ENCODE measurements at regions not wholly inside any gene's neighbourhood (a gene's known extent, or its start where the extent isn't known, plus 50 kb on each side); places are given as distances from the start of the nearest gene placed in this dataset.

- Histone ChIP-seq H3K27me3 (ENCODE audit: control insufficient read depth in 1 of 2, insufficient read depth in 2 of 2, low read length in 2 of 2) (no peaks in the 10 kb centered on the region), H3K9ac (ENCODE audit: low read depth in 1 of 2, low read length in 2 of 2) (no peak overlapping the region), H3K4me3 (ENCODE audit: low read depth in 1 of 2, low read length in 2 of 2) (no peak overlapping the region), H3K9me3 (ENCODE audit: control insufficient read depth in 1 of 2, low read length in 2 of 2) (no peaks in the 10 kb centered on the region), H3K4me1 (ENCODE audit: control insufficient read depth in 1 of 2, insufficient read depth in 2 of 2, low read length in 2 of 2) (no peaks in the 10 kb centered on the region), H3K36me3 (ENCODE audit: control insufficient read depth in 1 of 2, insufficient read depth in 2 of 2, low read length in 2 of 2) (no peaks in the 10 kb centered on the region), H3K27ac (ENCODE audit: low read depth, low read length) (no peak overlapping the region)
Observed at GRCh38 chr10:21311426-21311825, 214.1 kb downstream of the SKIDA1 start.

- Histone ChIP-seq H3K4me3 (ENCODE audit: low read depth in 1 of 2, low read length in 2 of 2) (no peak overlapping the region), H3K27me3 (ENCODE audit: control insufficient read depth in 1 of 2, insufficient read depth in 2 of 2, low read length in 2 of 2) (no peaks in the 10 kb centered on the region), H3K4me1 (ENCODE audit: control insufficient read depth in 1 of 2, insufficient read depth in 2 of 2, low read length in 2 of 2) (no peaks in the 10 kb centered on the region), H3K27ac (ENCODE audit: low read depth, low read length) (no peak overlapping the region), H3K36me3 (ENCODE audit: control insufficient read depth in 1 of 2, insufficient read depth in 2 of 2, low read length in 2 of 2) (no peaks in the 10 kb centered on the region), H3K9me3 (ENCODE audit: control insufficient read depth in 1 of 2, low read length in 2 of 2) (no peaks in the 10 kb centered on the region), H3K9ac (ENCODE audit: low read depth in 1 of 2, low read length in 2 of 2) (no peak overlapping the region)
Observed at GRCh38 chr10:21309427-21309826, 216.1 kb downstream of the SKIDA1 start.

- H3K27me3 ChIP-seq (ENCODE audit: control insufficient read depth in 1 of 2, insufficient read depth in 2 of 2, low read length in 2 of 2), result no peaks in the 10 kb centered on the region
- H3K27ac ChIP-seq (ENCODE audit: low read depth, low read length), result no peak overlapping the region
- no peak overlapping the region for H3K4me3 ChIP-seq (ENCODE audit: low read depth in 1 of 2, low read length in 2 of 2)
- H3K9ac ChIP-seq (ENCODE audit: low read depth in 1 of 2, low read length in 2 of 2), result no peak overlapping the region
- H3K9me3 ChIP-seq (ENCODE audit: control insufficient read depth in 1 of 2, low read length in 2 of 2), result no peaks in the 10 kb centered on the region
- no peaks in the 10 kb centered on the region for H3K4me1 ChIP-seq (ENCODE audit: control insufficient read depth in 1 of 2, insufficient read depth in 2 of 2, low read length in 2 of 2)
- H3K36me3 ChIP-seq (ENCODE audit: control insufficient read depth in 1 of 2, insufficient read depth in 2 of 2, low read length in 2 of 2), result no peaks in the 10 kb centered on the region
Observed at GRCh38 chr10:21308946-21309345, 216.5 kb downstream of the SKIDA1 start.

- no peaks in the 10 kb centered on the region for H3K9me3 ChIP-seq (ENCODE audit: control insufficient read depth in 1 of 2, low read length in 2 of 2)
- no peaks in the 10 kb centered on the region for H3K36me3 ChIP-seq (ENCODE audit: control insufficient read depth in 1 of 2, insufficient read depth in 2 of 2, low read length in 2 of 2)
- H3K4me3 ChIP-seq (ENCODE audit: low read depth in 1 of 2, low read length in 2 of 2), result no peak overlapping the region
- no peak overlapping the region for H3K9ac ChIP-seq (ENCODE audit: low read depth in 1 of 2, low read length in 2 of 2)
- H3K27me3 ChIP-seq (ENCODE audit: control insufficient read depth in 1 of 2, insufficient read depth in 2 of 2, low read length in 2 of 2), result no peaks in the 10 kb centered on the region
- no peaks in the 10 kb centered on the region for H3K4me1 ChIP-seq (ENCODE audit: control insufficient read depth in 1 of 2, insufficient read depth in 2 of 2, low read length in 2 of 2)
- no peak overlapping the region for H3K27ac ChIP-seq (ENCODE audit: low read depth, low read length)
Observed at GRCh38 chr10:21308018-21308417, 217.5 kb downstream of the SKIDA1 start.

- H3K4me3 ChIP-seq (ENCODE audit: low read depth in 1 of 2, low read length in 2 of 2), result no peak overlapping the region
- no peaks in the 10 kb centered on the region for H3K9me3 ChIP-seq (ENCODE audit: control insufficient read depth in 1 of 2, low read length in 2 of 2)
- no peaks in the 10 kb centered on the region for H3K4me1 ChIP-seq (ENCODE audit: control insufficient read depth in 1 of 2, insufficient read depth in 2 of 2, low read length in 2 of 2)
- H3K27me3 ChIP-seq (ENCODE audit: control insufficient read depth in 1 of 2, insufficient read depth in 2 of 2, low read length in 2 of 2), result no peaks in the 10 kb centered on the region
- H3K36me3 ChIP-seq (ENCODE audit: control insufficient read depth in 1 of 2, insufficient read depth in 2 of 2, low read length in 2 of 2), result no peaks in the 10 kb centered on the region
- H3K27ac ChIP-seq (ENCODE audit: low read depth, low read length), result no peak overlapping the region
- H3K9ac ChIP-seq (ENCODE audit: low read depth in 1 of 2, low read length in 2 of 2), result no peak overlapping the region
Observed at GRCh38 chr10:21304608-21305007, 220.9 kb downstream of the SKIDA1 start.

GRCh38 chr10:21304198-21304597 is 221.3 kb downstream of the SKIDA1 start:
- Histone ChIP-seq H3K27ac (ENCODE audit: low read depth, low read length) (no peak overlapping the region), H3K27me3 (ENCODE audit: control insufficient read depth in 1 of 2, insufficient read depth in 2 of 2, low read length in 2 of 2) (no peaks in the 10 kb centered on the region), H3K36me3 (ENCODE audit: control insufficient read depth in 1 of 2, insufficient read depth in 2 of 2, low read length in 2 of 2) (no peaks in the 10 kb centered on the region), H3K4me1 (ENCODE audit: control insufficient read depth in 1 of 2, insufficient read depth in 2 of 2, low read length in 2 of 2) (no peaks in the 10 kb centered on the region), H3K9me3 (ENCODE audit: control insufficient read depth in 1 of 2, low read length in 2 of 2) (no peaks in the 10 kb centered on the region), H3K9ac (ENCODE audit: low read depth in 1 of 2, low read length in 2 of 2) (no peak overlapping the region), H3K4me3 (ENCODE audit: low read depth in 1 of 2, low read length in 2 of 2) (no peak overlapping the region)

- Histone ChIP-seq H3K9ac (ENCODE audit: low read depth in 1 of 2, low read length in 2 of 2) (no peak overlapping the region), H3K27ac (ENCODE audit: low read depth, low read length) (no peak overlapping the region), H3K36me3 (ENCODE audit: control insufficient read depth in 1 of 2, insufficient read depth in 2 of 2, low read length in 2 of 2) (no peaks in the 10 kb centered on the region), H3K9me3 (ENCODE audit: control insufficient read depth in 1 of 2, low read length in 2 of 2) (no peaks in the 10 kb centered on the region), H3K4me3 (ENCODE audit: low read depth in 1 of 2, low read length in 2 of 2) (no peak overlapping the region), H3K27me3 (ENCODE audit: control insufficient read depth in 1 of 2, insufficient read depth in 2 of 2, low read length in 2 of 2) (no peaks in the 10 kb centered on the region), H3K4me1 (ENCODE audit: control insufficient read depth in 1 of 2, insufficient read depth in 2 of 2, low read length in 2 of 2) (no peaks in the 10 kb centered on the region)
Observed at GRCh38 chr10:21300551-21300950, 224.9 kb downstream of the SKIDA1 start.

GRCh38 chr10:21299330-21299729 is 226.2 kb downstream of the SKIDA1 start:
- H3K27me3 ChIP-seq (ENCODE audit: control insufficient read depth in 1 of 2, insufficient read depth in 2 of 2, low read length in 2 of 2), result no peaks in the 10 kb centered on the region
- no peaks in the 10 kb centered on the region for H3K9me3 ChIP-seq (ENCODE audit: control insufficient read depth in 1 of 2, low read length in 2 of 2)
- no peaks in the 10 kb centered on the region for H3K36me3 ChIP-seq (ENCODE audit: control insufficient read depth in 1 of 2, insufficient read depth in 2 of 2, low read length in 2 of 2)
- no peaks in the 10 kb centered on the region for H3K4me1 ChIP-seq (ENCODE audit: control insufficient read depth in 1 of 2, insufficient read depth in 2 of 2, low read length in 2 of 2)
- H3K4me3 ChIP-seq (ENCODE audit: low read depth in 1 of 2, low read length in 2 of 2), result no peak overlapping the region
- no peak overlapping the region for H3K27ac ChIP-seq (ENCODE audit: low read depth, low read length)
- H3K9ac ChIP-seq (ENCODE audit: low read depth in 1 of 2, low read length in 2 of 2), result no peak overlapping the region

GRCh38 chr10:21298701-21299100 is 226.8 kb downstream of the SKIDA1 start:
- no peak overlapping the region for H3K27ac ChIP-seq (ENCODE audit: low read depth, low read length)
- no peak overlapping the region for H3K9ac ChIP-seq (ENCODE audit: low read depth in 1 of 2, low read length in 2 of 2)
- no peak overlapping the region for H3K4me3 ChIP-seq (ENCODE audit: low read depth in 1 of 2, low read length in 2 of 2)
- no peaks in the 10 kb centered on the region for H3K9me3 ChIP-seq (ENCODE audit: control insufficient read depth in 1 of 2, low read length in 2 of 2)
- no peaks in the 10 kb centered on the region for H3K4me1 ChIP-seq (ENCODE audit: control insufficient read depth in 1 of 2, insufficient read depth in 2 of 2, low read length in 2 of 2)
- no peaks in the 10 kb centered on the region for H3K27me3 ChIP-seq (ENCODE audit: control insufficient read depth in 1 of 2, insufficient read depth in 2 of 2, low read length in 2 of 2)
- no peaks in the 10 kb centered on the region for H3K36me3 ChIP-seq (ENCODE audit: control insufficient read depth in 1 of 2, insufficient read depth in 2 of 2, low read length in 2 of 2)

GRCh38 chr10:21297603-21298383 is 227.7 kb downstream of the SKIDA1 start:
- Histone ChIP-seq H3K9me3 (ENCODE audit: control insufficient read depth in 1 of 2, low read length in 2 of 2) (no peaks in the 10 kb centered on the region), H3K9ac (ENCODE audit: low read depth in 1 of 2, low read length in 2 of 2) (no peak overlapping the region), H3K4me1 (ENCODE audit: control insufficient read depth in 1 of 2, insufficient read depth in 2 of 2, low read length in 2 of 2) (peaks cover 0 to 5% of the 10 kb centered on the region in 2 donors), H3K27me3 (ENCODE audit: control insufficient read depth in 1 of 2, insufficient read depth in 2 of 2, low read length in 2 of 2) (peaks cover 3 to 4% of the 10 kb centered on the region in 2 donors), H3K4me3 (ENCODE audit: low read depth in 1 of 2, low read length in 2 of 2) (no peak overlapping the region), H3K27ac (ENCODE audit: low read depth, low read length) (no peak overlapping the region), H3K36me3 (ENCODE audit: control insufficient read depth in 1 of 2, insufficient read depth in 2 of 2, low read length in 2 of 2) (no peaks in the 10 kb centered on the region)

Data from duodenal mucosa (tissue), 2 donors.